Smooth muscle cell (in vitro differentiated cells): ENCODE measurements at regions not wholly inside any gene's neighbourhood (a gene's known extent, or its start where the extent isn't known, plus 50 kb on each side); places are given as distances from the start of the nearest gene placed in this dataset.
A peak's percentile ranks its signal among the peaks of the same experiment; 100 is the strongest.

ENCODE experiments used
- DNase-seq: peaks from one replicate; lab custom pipeline; 2025; ENCODE audit not compliant: unreplicated experiment; lab: John Stamatoyannopoulos, UW
- H2AFZ ChIP-seq: fragments of 200-600 bp; sonication (generic); 2 replicates; pipeline ENCODE4 v1.6.0; 2016; ENCODE audit warnings: antibody characterized with exemption, low read depth, mild to moderate bottlenecking
- H3F3A ChIP-seq: fragments of 200-600 bp; sonication (generic); 2 replicates; pipeline ENCODE4 v1.6.0; 2017; ENCODE audit warnings: antibody characterized with exemption, low read depth
- H3K27ac ChIP-seq: fragments of 200-600 bp; sonication (generic); 2 replicates; pipeline ENCODE4 v1.5.1; 2016; ENCODE audit warnings: low read depth, mild to moderate bottlenecking
- H3K27me3 ChIP-seq: fragments of 200-600 bp; sonication (generic); 2 replicates; pipeline ENCODE4 v1.6.1; 2016; ENCODE audit warnings: low read depth, mild to moderate bottlenecking
- H3K36me3 ChIP-seq: fragments of 200-600 bp; sonication (generic); 2 replicates; pipeline ENCODE4 v1.5.1; 2016; ENCODE audit warnings: low read depth
- H3K4me1 ChIP-seq: fragments of 200-600 bp; sonication (generic); 2 replicates; pipeline ENCODE4 v1.5.1; 2016; ENCODE audit warnings: low read depth
- H3K4me2 ChIP-seq: fragments of 200-600 bp; sonication (generic); 2 replicates; pipeline ENCODE4 v1.6.0; 2016; ENCODE audit warnings: mild to moderate bottlenecking
- H3K4me3 ChIP-seq: fragments of 200-600 bp; sonication (generic); 2 replicates; pipeline ENCODE4 v1.5.1; 2016; ENCODE audit warnings: mild to moderate bottlenecking
- H3K79me2 ChIP-seq: fragments of 200-600 bp; sonication (generic); 2 replicates; pipeline ENCODE4 v1.6.0; 2016; ENCODE audit warnings: low read depth, mild to moderate bottlenecking
- H3K9ac ChIP-seq: fragments of 200-600 bp; sonication (generic); 2 replicates; pipeline ENCODE4 v1.6.0; 2016; ENCODE audit warnings: low read depth
- H3K9me3 ChIP-seq: fragments of 200-600 bp; sonication (generic); replicated peaks from 2 replicates; pipeline ENCODE4 v1.5.1; 2016; ENCODE audit warnings: low read depth
- H4K20me1 ChIP-seq: fragments of 200-600 bp; sonication (generic); 2 replicates; pipeline ENCODE4 v1.6.0; 2016; ENCODE audit warnings: low read depth
- CTCF ChIP-seq: fragments of 200-600 bp; sonication (generic); IDR thresholded peaks from 2 replicates; pipeline ENCODE4 v1.5.1; 2017; ENCODE audit warnings: borderline replicate concordance, mild to moderate bottlenecking, antibody characterized with exemption; ENCODE audit not compliant: insufficient read depth, poor library complexity, severe bottlenecking
- WGBS: methylation state at CpG from one replicate; pipeline ENCODE4 v1.1.7; 2016; ENCODE audit warnings: low lambda C conversion rate; 5-methylcytosine and 5-hydroxymethylcytosine counted together

- no peak overlapping the region for H3K4me3 ChIP-seq
- no peaks in the 10 kb centered on the region for H3K79me2 ChIP-seq
- no peak overlapping the region for H3K9ac ChIP-seq
- WGBS: 89% methylated on average over 7 of the region's 7 CpGs
- H3K27me3 ChIP-seq: peaks cover 32% of the 10 kb centered on the region
- DNase-seq: no peak
- TF ChIP-seq CTCF: no peak
- H4K20me1 ChIP-seq: no peaks in the 10 kb centered on the region
- H3K27ac ChIP-seq: no peak overlapping the region
- no peak overlapping the region for H2AFZ ChIP-seq
- H3K4me1 ChIP-seq: no peaks in the 10 kb centered on the region
- H3K9me3 ChIP-seq: no peaks in the 10 kb centered on the region
- H3K4me2 ChIP-seq: no peak overlapping the region
- no peaks in the 10 kb centered on the region for H3K36me3 ChIP-seq
- no peaks in the 10 kb centered on the region for H3F3A ChIP-seq
Observed at GRCh38 chr7:25565002-25565401, 336.7 kb upstream of the NPVF start.

- H3F3A ChIP-seq: no peaks in the 10 kb centered on the region
- H3K27me3 ChIP-seq: peaks cover 22% of the 10 kb centered on the region
- WGBS: 1% methylated on average over 7 of the region's 7 CpGs
- no peak overlapping the region for H3K9ac ChIP-seq
- DNase-seq: peak; percentile 13
- H3K4me3 ChIP-seq: peak overlapping the region; percentile 32
- no peaks in the 10 kb centered on the region for H3K4me1 ChIP-seq
- peak overlapping the region; percentile 78 for H3K4me2 ChIP-seq
- H3K27ac ChIP-seq: no peak overlapping the region
- no peaks in the 10 kb centered on the region for H3K9me3 ChIP-seq
- H3K36me3 ChIP-seq: no peaks in the 10 kb centered on the region
- H3K79me2 ChIP-seq: no peaks in the 10 kb centered on the region
- TF ChIP-seq CTCF: peak; percentile 100
- no peaks in the 10 kb centered on the region for H4K20me1 ChIP-seq
- H2AFZ ChIP-seq: peak overlapping the region; percentile 73
Observed at GRCh38 chr7:25565949-25566348, 337.7 kb upstream of the NPVF start.

GRCh38 chr7:25567430-25567829, 339.1 kb upstream of the NPVF start:
- no peak for DNase-seq
- Histone ChIP-seq H3K79me2 (no peaks in the 10 kb centered on the region), H3K4me3 (no peak overlapping the region), H3K36me3 (no peaks in the 10 kb centered on the region), H3K9ac (no peak overlapping the region), H3K27me3 (peaks cover 8% of the 10 kb centered on the region), H3K27ac (no peak overlapping the region), H4K20me1 (no peaks in the 10 kb centered on the region), H3F3A (no peaks in the 10 kb centered on the region), H3K9me3 (no peaks in the 10 kb centered on the region), H3K4me1 (no peaks in the 10 kb centered on the region), H3K4me2 (no peak overlapping the region), H2AFZ (no peak overlapping the region)
- WGBS: 92% methylated on average over 7 of the region's 7 CpGs
- no peak for TF ChIP-seq CTCF

- Histone ChIP-seq H3K4me3 (no peak overlapping the region), H3K27me3 (peaks cover 8% of the 10 kb centered on the region), H3K9me3 (no peaks in the 10 kb centered on the region), H3K27ac (no peak overlapping the region), H3K36me3 (no peaks in the 10 kb centered on the region), H2AFZ (no peak overlapping the region), H3K9ac (no peak overlapping the region), H3K4me2 (no peak overlapping the region), H3K79me2 (no peaks in the 10 kb centered on the region), H3F3A (no peaks in the 10 kb centered on the region), H3K4me1 (no peaks in the 10 kb centered on the region), H4K20me1 (no peaks in the 10 kb centered on the region)
- 89% methylated on average over 3 of the region's 3 CpGs for WGBS
- no peak for TF ChIP-seq CTCF
- DNase-seq: no peak
Observed at GRCh38 chr7:25569765-25570164, 341.5 kb upstream of the NPVF start.
